HuH-7 (cell line): ENCODE measurements at regions not wholly inside any gene's neighbourhood (a gene's known extent, or its start where the extent isn't known, plus 50 kb on each side); places are given as distances from the start of the nearest gene placed in this dataset.

Source experiments
- DNase-seq: peaks from one replicate; pipeline ENCODE4 v3.0.0; 2011; ENCODE audit warnings: low spot score

DNA sequence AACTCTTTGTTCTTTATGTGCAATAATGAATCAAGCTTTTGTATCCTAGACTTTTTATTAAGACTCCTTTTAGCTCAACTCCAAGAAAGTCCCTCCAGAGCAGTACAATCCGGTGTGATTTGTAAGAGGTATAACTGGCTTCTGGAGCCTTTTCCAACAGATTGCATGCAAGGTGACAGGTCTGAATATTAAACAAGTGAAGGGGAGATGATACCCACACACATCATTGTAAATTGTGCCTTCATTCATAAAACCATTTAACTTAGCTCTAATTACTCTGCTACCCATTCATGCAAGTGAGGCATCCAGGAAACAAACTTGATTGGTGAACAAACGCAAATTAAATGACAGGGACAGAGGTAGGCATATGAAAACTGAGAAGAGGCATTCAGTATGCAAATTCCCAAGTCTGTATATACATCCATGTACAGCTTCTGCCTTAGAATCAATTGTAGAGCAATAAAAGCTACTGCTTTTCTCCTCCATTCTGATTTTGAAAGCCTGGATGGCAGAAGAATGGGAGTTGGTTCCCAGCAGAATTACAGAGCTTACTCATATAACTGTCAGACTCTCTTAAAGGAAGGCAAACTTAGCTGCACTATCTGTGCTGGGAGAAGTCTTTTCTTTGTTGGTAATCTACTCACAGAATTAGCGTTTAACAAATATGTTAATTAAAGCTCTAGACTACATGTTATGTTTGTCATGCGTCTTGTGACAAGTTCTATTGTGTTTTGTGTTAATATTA is 261.0 kb upstream of the CDH6 start:
- no peak for DNase-seq

DNA sequence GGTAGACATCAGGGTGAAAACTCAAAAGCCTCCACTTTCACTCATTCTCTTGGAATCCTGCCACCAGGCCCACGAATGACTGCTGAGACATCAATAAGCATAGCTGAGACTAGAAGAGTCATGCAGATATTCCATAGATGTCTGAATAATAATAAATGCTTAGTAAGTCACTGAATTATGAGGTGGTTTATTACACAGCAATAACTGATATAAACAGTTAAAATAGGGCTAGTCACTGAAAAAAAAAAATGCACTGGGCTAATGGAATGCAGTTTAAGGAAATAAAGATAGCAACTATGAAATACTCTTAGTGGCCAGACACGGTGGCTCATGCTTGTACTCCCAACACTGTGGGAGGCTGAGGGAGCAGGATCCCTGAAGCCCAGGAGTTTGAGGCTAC is 262.8 kb upstream of the CDH6 start:
- no peak for DNase-seq

DNA sequence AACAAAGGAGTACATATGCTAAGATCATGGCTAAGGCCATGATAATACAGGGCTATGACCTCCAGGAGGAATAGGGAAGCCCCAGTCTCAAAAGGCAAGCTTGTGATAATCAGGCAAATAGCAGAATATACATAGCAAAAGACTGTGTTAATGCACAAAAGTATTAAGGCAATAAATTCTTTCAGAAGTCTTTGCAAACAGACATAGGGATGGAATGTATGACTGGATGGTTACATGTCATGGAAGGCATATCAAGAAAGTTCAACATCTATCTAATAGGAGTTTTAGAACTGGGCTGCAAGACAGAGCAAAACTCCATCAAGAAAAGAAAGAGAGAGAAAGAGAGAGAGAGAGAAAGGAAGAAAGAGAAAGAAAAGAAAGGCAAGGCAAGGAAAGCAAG is 264.5 kb upstream of the CDH6 start:
- DNase-seq: no peak

DNA sequence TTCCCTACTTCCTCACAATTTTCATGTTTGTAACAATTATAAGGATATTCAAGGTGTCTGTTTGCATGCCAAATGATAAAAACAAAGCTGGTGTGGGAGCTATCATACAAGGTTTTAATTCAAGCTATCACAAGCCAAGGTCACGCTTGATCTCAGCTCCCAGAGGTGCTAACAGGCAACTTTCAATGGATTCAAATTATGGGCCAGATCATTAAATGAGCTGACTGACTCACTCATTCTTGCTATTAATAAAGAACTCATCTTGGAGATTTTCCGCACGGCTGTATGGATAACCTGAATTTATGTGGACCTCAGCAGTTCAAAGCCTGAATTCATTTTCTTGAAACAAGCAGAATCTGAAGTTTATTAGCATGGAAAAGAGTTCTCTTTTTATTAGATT is 267.3 kb upstream of the CDH6 start:
- no peak for DNase-seq

DNA sequence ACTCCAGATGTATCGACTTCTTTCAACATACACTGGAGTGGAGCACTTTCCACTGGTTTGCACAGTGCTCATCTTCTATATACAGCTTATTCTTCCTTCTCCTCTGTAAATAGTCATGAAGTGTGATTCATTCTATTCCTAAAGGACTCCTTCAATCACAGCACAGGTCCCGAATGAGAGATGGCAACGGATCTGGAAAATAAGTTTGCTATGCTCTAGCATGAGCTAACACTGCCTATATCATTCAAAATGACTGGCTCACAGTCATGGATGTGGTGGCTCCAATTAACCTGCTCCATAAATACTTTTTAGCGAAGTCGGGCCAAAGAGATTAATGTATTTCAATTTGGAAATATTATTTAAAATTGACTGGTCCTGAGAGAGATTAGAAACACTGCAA is 272.1 kb upstream of the CDH6 start:
- no peak for DNase-seq

DNA sequence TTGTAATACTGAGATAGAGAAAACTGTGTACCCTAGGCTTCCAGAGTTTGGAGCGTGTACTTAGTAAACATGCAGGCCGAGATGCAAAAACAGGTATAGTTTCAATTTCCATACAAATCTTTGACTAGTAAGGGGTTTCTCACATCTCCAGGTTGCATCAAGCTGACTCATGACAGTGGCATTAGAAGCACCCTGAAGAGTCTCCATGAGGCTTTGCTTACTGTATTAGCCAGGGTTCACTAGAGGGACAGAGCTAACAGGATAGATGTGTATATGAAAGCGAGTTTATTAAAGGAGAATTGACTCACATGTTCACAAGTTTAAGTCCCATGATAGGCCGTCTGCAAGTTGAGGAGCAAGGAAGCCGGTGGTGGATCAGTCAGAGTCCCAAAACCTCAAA is 275.3 kb upstream of the CDH6 start:
- no peak for DNase-seq

DNA sequence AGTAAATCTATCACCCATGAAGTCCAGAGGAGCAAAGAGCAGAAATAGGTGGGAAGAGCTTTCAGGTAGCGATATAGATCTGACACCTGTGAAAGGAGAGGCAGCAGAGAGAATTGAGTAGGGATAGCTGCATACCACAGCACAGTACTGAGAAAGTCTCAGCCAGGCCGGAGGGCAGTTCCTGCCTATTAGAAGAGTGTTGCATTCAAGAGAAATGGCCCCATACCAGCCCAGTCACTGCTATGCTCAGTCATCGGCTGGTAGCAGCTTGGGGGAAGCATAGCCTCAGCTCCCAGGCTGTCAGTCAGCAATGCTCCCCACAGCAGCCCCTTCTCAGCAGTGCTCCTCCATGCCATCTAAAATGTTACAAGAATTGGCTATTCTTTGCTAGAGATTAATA is 285.1 kb upstream of the CDH6 start:
- DNase-seq: no peak

DNA sequence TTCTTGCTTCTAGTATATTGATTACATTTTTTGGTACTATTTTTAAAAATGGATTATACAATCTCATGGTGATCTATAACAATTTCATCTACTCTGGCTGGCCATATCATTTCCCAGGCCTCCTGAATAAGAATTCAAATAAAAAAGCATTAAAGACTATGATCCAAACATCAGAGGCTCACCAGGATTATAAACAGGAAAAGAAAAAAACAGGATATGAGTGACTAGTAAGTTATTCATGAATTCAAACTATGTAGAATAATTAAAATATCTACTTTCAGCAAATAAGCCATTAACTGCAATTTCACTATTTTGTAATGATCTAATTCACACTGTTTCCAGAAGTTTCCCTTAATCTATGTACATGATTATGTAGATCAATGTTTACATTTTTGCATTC is 293.1 kb upstream of the CDH6 start:
- no peak for DNase-seq

DNA sequence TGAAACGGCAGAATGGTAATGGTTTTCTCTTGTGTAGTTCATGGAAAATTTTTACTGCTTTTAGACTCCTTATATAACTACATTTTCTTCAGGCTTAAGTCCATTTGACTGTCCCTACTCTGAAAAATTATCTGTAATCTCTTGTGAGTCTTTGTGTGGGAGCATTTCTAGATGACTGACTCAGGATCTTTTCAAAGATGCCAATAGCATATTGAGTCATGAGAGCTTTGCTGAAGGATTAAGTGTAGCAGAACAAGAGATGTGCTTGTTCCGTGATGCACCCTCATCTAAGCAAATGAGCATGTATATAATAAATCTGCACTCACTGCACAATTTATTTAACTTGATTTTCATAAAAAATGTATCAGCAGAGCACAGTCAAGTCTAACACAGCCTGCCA is 298.7 kb upstream of the CDH6 start:
- DNase-seq: no peak

DNA sequence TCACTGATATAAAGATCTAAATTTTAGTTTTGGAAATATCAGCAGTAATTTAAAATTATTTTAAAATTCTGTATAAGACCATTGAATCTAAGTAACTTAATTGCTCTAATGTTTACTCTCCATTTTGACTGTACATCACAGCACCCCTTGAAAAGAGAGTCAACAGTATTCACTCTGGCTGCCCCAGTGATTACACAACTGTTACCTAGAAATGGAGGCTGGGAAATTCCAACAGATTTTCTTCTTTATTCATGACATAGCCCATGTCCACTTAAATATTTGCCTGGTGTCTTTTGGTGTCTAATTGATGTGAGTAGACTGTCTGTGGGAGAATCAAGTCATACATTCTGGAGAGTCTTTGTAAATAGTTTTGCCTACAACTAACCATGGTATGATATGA is 301.8 kb upstream of the CDH6 start:
- DNase-seq: no peak

DNA sequence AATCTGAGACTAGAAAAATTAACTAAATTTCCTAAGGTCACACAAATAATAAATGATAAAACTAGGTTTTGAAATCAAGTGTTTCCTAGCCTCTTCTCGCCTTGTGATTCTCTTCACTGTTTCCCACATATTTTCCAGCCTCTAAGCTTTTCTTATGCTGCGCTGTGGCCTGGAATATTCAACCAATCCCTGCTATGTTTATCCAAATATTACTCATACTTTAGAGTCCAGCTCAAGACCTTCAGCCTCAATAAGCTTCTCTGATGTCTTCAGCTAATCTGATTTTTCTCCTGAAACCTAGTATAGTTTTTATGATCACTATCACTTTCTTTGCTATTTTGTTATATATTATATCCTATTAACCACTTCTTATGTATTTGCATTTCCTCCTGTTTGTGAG is 303.1 kb upstream of the CDH6 start:
- DNase-seq: no peak

DNA sequence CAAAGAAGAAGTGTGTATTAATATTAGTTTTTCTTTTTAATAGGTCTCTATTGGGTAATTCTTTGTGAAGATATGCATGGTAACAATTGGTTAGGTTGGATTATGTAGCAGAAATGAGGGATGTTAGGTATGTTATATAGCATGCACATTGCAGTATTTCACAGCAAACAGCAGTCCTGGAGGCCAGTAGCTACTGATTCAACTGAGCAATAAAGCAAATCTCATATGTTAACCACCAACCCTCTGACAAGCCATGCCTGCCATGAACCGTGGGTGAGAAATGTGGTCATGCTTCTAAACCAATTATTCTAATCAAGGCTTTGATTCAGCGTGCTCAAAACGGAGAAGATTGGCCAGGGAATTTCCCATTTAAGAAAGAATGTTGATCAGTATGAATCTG is 313.0 kb upstream of the CDH6 start:
- no peak for DNase-seq

DNA sequence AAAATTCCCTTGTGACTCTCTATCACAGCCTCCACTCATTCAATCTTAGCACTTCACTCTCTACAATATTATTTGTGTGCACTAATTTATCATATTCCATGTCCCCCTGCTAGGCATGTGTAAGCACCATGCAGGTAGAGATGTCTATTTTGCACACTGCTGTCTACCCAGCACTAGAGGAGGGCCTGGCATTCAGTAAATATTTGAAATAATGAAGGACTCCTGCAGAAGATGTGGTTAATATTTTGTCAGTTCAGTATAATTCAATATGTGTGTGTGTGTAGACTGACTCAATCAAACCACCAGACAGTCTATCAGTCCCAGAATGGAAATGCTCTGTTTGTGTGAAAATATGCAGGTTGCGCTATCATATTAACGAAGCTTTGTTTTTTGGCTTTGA is 313.6 kb upstream of the CDH6 start:
- DNase-seq: no peak

DNA sequence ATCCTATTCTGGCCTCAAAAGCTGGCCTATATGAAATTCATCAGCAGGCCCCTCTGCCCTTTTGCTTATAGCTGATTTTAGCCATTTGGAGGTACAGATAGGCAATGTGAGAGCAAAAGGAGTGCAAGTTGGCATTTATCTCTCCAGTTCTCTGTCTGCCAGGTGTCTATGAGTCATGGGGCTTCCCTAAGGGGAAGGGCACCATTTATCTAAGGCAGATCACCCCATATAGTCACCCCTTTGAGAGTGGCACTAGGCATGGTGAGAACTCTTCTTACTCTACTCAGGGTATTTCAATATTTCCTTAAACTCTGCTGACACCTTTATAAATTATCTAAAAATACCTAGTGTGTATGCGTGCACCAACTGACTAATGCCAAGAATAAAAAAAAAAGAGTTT is 314.7 kb upstream of the CDH6 start:
- no peak for DNase-seq

DNA sequence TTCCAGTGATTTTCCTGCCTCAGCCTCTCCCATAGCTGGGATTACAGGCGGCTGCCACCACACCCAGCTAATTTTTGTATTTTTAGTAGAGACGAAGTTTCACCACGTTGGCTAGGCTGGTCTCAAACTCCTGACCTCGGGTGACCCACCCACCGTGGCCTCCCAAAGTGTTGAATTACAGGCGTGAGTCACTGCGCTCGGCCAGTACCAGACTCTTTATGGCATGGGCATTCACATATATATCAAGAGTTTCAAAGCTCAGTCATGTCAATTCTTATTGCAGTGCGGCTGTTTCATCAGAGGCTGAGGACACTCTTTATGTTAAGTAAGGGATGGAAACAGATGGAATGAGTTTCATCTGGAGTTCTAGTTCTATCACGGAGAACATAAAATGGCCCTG is 315.2 kb upstream of the CDH6 start:
- no peak for DNase-seq

DNA sequence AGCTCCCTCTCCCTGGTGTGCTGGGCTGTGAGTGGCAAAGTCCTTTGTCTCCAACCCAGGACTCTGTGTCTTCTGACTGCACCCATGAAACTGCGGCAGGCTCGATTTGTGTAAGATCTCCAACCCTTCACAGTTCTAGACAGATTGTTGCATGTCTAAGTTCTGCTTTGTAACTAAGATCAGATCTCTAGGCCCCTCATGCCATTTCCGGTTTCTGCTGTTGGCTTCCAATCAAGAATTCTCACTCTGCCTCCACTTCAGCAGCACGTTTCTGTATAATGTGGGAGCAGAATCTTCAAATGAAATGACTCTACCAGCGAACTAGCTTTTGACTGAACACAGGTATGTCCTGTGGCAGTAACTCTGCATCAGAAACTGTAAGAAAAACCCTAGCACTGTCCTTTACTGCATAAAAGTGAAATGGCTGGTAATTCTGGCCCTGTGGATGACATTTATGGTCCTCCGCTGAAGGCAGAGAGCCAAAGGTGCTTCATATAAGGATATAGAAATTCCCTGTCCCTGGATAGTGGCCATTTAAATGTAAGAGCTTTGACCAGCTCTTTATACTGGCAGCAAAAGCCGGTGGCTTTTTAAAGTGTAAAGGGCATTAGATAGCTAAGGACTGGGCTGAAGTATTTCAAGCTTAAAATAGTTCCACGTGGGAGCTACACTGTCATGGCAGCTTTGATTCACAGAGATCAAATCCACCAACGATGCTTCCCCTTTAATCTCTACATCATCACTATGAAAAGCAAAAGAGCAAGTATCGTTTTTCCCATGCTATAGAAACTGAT is 319.0 kb upstream of the CDH6 start:
- DNase-seq: no peak

DNA sequence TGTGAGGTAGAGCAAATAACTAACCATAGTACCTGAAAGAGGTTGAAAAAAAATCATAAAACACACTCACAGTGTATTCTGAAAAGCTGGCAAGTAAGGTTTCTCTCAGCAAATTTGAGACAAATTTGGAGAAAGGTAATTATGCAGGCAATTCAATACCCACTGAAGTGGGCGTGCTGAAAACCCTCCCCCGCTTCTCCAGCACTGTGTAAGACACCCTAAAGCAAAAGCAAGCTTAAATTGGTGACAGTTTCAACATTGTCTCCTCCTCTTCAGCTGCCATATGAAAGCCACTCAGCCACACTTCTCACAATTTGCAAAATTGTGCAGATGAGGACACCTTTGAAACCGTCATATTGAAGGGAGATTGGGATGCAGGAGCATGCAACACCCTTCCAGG is 322.3 kb upstream of the CDH6 start:
- no peak for DNase-seq

DNA sequence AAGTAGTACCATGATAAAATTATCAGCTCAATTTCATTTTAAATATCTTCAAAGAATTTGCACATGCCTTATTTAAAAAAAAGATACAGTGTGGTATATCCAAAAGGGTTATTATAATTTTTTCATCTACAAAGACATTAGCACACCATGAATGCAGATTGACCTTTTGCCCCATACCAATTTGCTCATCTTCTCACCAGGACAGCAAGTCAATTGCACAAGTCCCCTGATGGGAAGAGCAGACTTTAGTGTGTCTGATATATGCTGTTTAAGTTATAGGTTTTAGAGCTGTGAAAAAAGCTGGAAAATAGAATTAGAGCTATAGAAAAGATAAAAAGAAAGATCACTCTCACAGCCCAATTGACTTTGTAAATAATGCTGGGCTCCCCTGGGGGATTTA is 325.8 kb upstream of the CDH6 start:
- no peak for DNase-seq

DNA sequence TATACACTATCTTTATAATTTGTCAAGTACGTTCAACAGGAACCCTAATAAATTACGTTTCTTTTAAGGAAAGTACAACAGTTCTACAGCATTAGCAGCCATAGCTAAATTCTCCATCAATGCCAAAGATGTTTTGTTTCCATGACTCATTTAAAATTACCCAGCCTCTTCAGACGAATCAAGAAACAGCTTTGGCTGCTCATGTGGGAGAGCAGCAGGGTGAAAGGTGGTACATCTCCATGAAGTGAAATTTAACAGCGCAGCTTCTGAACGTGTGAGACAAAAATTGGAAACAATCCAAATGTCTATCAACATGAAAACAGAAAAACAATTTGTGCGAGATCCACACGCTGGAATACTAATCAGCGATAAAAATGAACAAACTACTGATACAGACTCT is 327.3 kb upstream of the CDH6 start:
- DNase-seq: no peak

DNA sequence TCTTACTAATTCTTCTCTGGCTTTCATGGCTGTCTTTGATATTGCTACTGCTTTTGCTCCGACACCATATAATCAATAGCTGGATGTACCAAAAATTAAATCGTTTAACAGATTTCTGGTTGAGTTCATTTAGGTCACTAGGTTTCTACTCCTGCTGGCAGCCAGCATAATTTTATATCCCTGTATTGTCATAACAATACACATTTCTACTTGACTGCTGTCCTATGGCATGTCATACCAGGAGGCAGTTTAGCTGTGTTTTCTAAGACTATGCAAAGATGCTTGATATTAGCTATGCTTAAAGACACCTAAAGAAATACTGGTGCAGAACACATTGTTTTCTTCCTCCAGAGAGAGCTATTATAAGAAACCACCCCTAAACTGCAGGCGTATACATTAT is 337.2 kb upstream of the CDH6 start:
- DNase-seq: no peak

DNA sequence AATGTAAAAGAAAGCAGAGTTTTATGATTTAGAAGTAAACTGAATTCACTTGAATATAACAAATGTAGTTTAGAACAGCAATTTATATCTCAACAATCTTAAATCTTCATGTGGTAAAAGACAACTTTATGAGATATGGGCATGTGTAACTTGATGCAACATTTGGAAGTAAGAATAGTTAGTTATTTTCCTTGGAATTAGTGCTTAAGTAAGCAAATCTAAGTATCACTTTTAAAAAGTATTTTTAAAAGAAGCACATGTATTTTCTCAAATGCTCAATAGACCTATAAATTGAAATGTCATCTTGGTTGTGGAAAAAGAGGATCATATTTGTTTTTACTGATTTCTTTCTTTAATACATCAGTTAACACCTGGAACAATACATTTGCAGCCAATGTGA is 340.3 kb upstream of the CDH6 start:
- DNase-seq: no peak

DNA sequence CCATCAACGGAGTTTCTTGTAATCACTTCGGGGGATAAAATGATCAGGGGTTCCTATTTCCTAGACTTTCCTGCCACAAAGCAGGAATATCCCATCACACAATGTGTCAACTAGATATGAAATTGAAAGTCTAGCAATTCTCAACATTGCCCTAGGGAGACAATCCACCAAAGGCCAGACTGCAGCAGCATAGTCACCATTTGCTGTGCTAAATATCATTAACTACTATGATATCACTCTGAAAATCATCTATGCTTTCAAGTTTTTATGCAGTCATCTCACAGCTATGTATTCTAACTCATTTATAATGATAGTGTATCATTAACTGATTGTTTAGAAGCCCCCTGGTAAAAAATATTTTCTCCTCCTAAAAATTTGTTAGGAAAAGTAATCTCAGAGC is 342.6 kb upstream of the CDH6 start:
- no peak for DNase-seq

DNA sequence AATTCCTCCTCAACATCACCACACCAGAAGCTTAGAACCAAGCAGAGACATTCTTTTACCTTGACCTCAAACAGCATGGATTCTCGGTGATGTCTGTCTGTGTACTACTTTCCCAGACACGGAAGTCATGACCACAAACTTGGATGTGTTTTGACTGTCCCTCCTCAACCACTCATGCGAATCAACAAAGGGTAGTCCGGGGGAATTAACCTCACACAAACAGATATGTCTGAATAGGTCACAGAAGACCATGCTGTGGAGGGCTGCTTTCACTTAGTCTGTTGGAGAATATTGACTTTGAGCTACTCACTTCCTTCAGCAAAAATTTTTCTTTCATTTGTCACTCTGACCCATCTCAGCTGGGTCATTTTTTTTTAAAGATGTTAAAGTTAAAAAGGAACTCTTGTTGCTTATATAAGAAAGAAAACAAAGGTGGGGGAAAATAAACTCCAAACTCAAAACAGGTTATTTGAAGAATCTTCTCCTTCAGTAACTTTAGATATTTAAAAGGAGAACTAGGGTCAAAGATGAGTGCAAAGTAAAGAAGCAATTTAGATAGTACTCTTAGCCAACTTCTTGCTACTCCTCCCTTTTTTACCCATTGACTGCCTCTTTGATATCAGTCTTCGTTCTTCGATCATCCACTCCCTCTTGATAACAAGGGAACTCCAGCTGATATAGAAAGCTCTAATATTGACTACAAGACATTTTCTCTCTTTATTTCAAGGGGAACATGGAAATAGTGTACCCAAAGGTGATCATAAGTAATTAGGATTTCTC is 343.4 kb upstream of the CDH6 start:
- DNase-seq: no peak
